ENCODE measurements at regions not wholly inside any gene's neighbourhood (a gene's known extent, or its start where the extent isn't known, plus 50 kb on each side); places are given as distances from the start of the nearest gene placed in this dataset.

GRCh38 chr5:119879446-119879845, 250.1 kb downstream of the FAM170A start:
- Histone ChIP-seq H3K4me1 (ENCODE audit: insufficient read depth, low read length) (no peaks in the 10 kb centered on the region), H3K27me3 (ENCODE audit: insufficient read depth, low read length, poor library complexity) (no peaks in the 10 kb centered on the region), H2AFZ (ENCODE audit: low read depth, low read length) (no peak overlapping the region), H3K4me3 (ENCODE audit: low read depth in 1 of 2, low read length in 2 of 2) (no peak overlapping the region), H3K9ac (ENCODE audit: low read depth, low read length) (no peak overlapping the region), H3K79me2 (ENCODE audit: insufficient read depth, low read length) (no peaks in the 10 kb centered on the region), H3K27ac (ENCODE audit: low read length) (no peak overlapping the region), H3K36me3 (ENCODE audit: insufficient read depth, low read length) (no peaks in the 10 kb centered on the region), H4K20me1 (ENCODE audit: insufficient read depth, low read length) (no peaks in the 10 kb centered on the region), H3K9me3 (ENCODE audit: insufficient read depth, low read length, severe bottlenecking) (no peaks in the 10 kb centered on the region), H3K4me2 (ENCODE audit: insufficient read depth, low read length) (no peak overlapping the region)
- no peak for TF ChIP-seq EZH2 (IDR thresholded peaks at IDR 0.05; ENCODE audit: borderline replicate concordance, low read depth, low read length, severe bottlenecking)
- no peak for TF ChIP-seq CTCF (IDR thresholded peaks at IDR 0.05; ENCODE audit: borderline replicate concordance, extremely low read depth, low read length, poor library complexity, severe bottlenecking)
- ATAC-seq (ENCODE audit: insufficient read depth, low read depth): no peak
- no peak for DNase-seq

- Histone ChIP-seq H3K27me3 (ENCODE audit: insufficient read depth, low read length, poor library complexity) (no peaks in the 10 kb centered on the region), H3K4me2 (ENCODE audit: insufficient read depth, low read length) (no peak overlapping the region), H3K79me2 (ENCODE audit: insufficient read depth, low read length) (no peaks in the 10 kb centered on the region), H2AFZ (ENCODE audit: low read depth, low read length) (no peak overlapping the region), H3K4me3 (ENCODE audit: low read depth in 1 of 2, low read length in 2 of 2) (no peak overlapping the region), H4K20me1 (ENCODE audit: insufficient read depth, low read length) (no peaks in the 10 kb centered on the region), H3K9me3 (ENCODE audit: insufficient read depth, low read length, severe bottlenecking) (no peaks in the 10 kb centered on the region), H3K36me3 (ENCODE audit: insufficient read depth, low read length) (no peaks in the 10 kb centered on the region), H3K4me1 (ENCODE audit: insufficient read depth, low read length) (no peaks in the 10 kb centered on the region), H3K9ac (ENCODE audit: low read depth, low read length) (no peak overlapping the region), H3K27ac (ENCODE audit: low read length) (no peak overlapping the region)
- TF ChIP-seq EZH2 (IDR thresholded peaks at IDR 0.05; ENCODE audit: borderline replicate concordance, low read depth, low read length, severe bottlenecking) (no peak), CTCF (IDR thresholded peaks at IDR 0.05; ENCODE audit: borderline replicate concordance, extremely low read depth, low read length, poor library complexity, severe bottlenecking) (no peak)
- ATAC-seq (ENCODE audit: insufficient read depth, low read depth) (no peak), DNase-seq (no peak)
These were observed 265.7 kb downstream of the FAM170A start for GRCh38 chr5:119895066-119895465.

- Histone ChIP-seq H3K79me2 (ENCODE audit: insufficient read depth, low read length) (no peaks in the 10 kb centered on the region), H2AFZ (ENCODE audit: low read depth, low read length) (no peak overlapping the region; the same call in 1 of the 2 replicates), H3K9ac (ENCODE audit: low read depth, low read length) (no peak overlapping the region), H3K27ac (ENCODE audit: low read length) (no peak overlapping the region), H3K36me3 (ENCODE audit: insufficient read depth, low read length) (no peaks in the 10 kb centered on the region), H3K4me3 (ENCODE audit: low read depth in 1 of 2, low read length in 2 of 2) (no peak overlapping the region), H3K4me1 (ENCODE audit: insufficient read depth, low read length) (no peaks in the 10 kb centered on the region), H4K20me1 (ENCODE audit: insufficient read depth, low read length) (no peaks in the 10 kb centered on the region), H3K4me2 (ENCODE audit: insufficient read depth, low read length) (no peak overlapping the region), H3K9me3 (ENCODE audit: insufficient read depth, low read length, severe bottlenecking) (no peaks in the 10 kb centered on the region), H3K27me3 (ENCODE audit: insufficient read depth, low read length, poor library complexity) (no peaks in the 10 kb centered on the region)
- no peak for TF ChIP-seq EZH2 (IDR thresholded peaks at IDR 0.05; ENCODE audit: borderline replicate concordance, low read depth, low read length, severe bottlenecking)
- no peak for TF ChIP-seq CTCF (IDR thresholded peaks at IDR 0.05; ENCODE audit: borderline replicate concordance, extremely low read depth, low read length, poor library complexity, severe bottlenecking)
- ATAC-seq (ENCODE audit: insufficient read depth, low read depth) (no peak), DNase-seq (no peak)
These were observed 267.6 kb downstream of the FAM170A start for GRCh38 chr5:119896826-119897536.
